IPS-NIHi7 (cell line): ENCODE measurements at regions not wholly inside any gene's neighbourhood (a gene's known extent, or its start where the extent isn't known, plus 50 kb on each side); places are given as distances from the start of the nearest gene placed in this dataset.
"Not testable (repeated sequence)": the region's sequence is repeated elsewhere in the genome, so short reads cannot be mapped to it uniquely, and the experiment has no call there.

Experiments
- DNase-seq: peaks from one replicate; pipeline ENCODE4 v3.0.0; 2012; ENCODE audit warnings: mixed read lengths; ENCODE audit errors: extremely low spot score

GRCh38 chr15:70602834-70603560, 160.4 kb downstream of the UACA start:
- DNase-seq = no peak

- no peak for DNase-seq
Measured at GRCh38 chr15:70602281-70602680, 161.1 kb downstream of the UACA start.

GRCh38 chr15:70597945-70598344, 165.4 kb downstream of the UACA start:
- DNase-seq = no peak

- no peak for DNase-seq
Measured at GRCh38 chr15:70597056-70597603, 166.2 kb downstream of the UACA start.

GRCh38 chr15:70596354-70597055, 166.9 kb downstream of the UACA start:
- DNase-seq = no peak

GRCh38 chr15:70593795-70594194, 169.6 kb downstream of the UACA start:
- DNase-seq = no peak

- DNase-seq = no peak
Measured at GRCh38 chr15:70589728-70590127, 173.6 kb downstream of the UACA start.

- no peak for DNase-seq
Measured at GRCh38 chr15:70589221-70589620, 174.1 kb downstream of the UACA start.

GRCh38 chr15:70588613-70589012, 174.7 kb downstream of the UACA start:
- DNase-seq = no peak

GRCh38 chr15:70587896-70588567, 175.3 kb downstream of the UACA start:
- DNase-seq = no peak

- DNase-seq = not testable (repeated sequence)
Measured at GRCh38 chr15:70587012-70587634, 176.2 kb downstream of the UACA start.

GRCh38 chr15:70586241-70586640, 177.1 kb downstream of the UACA start:
- no peak for DNase-seq

GRCh38 chr15:70585707-70586034, 177.7 kb downstream of the UACA start:
- no peak for DNase-seq

GRCh38 chr15:70584838-70585706, 178.3 kb downstream of the UACA start:
- peak; percentile 95 for DNase-seq

GRCh38 chr15:70584441-70584837, 178.9 kb downstream of the UACA start:
- no peak for DNase-seq

GRCh38 chr15:70583006-70583405, 180.4 kb downstream of the UACA start:
- DNase-seq = no peak

- no peak for DNase-seq
Measured at GRCh38 chr15:70582143-70582945, 181.0 kb downstream of the UACA start.

- no peak for DNase-seq
Measured at GRCh38 chr15:70580958-70581357, 182.4 kb downstream of the UACA start.

- DNase-seq = no peak
Measured at GRCh38 chr15:70580286-70580685, 183.1 kb downstream of the UACA start.

GRCh38 chr15:70579766-70580165, 183.6 kb downstream of the UACA start:
- DNase-seq = no peak
